GM12865 (cell line): ENCODE measurements at regions not wholly inside any gene's neighbourhood (a gene's known extent, or its start where the extent isn't known, plus 50 kb on each side); places are given as distances from the start of the nearest gene placed in this dataset.

Experiments
- DNase-seq: peaks from one replicate; pipeline ENCODE4 v3.0.0; 2010; ENCODE audit warnings: low read depth
- H3K4me3 ChIP-seq: 2 replicates; pipeline ENCODE4 v1.5.1; 2011; ENCODE audit warnings: mild to moderate bottlenecking, low read depth, low read length, control low read depth
- TF ChIP-seq, protein P1 (sequence below): IDR thresholded peaks from 2 replicates; pipeline ENCODE4 v1.5.1; 2011; ENCODE audit warnings: low read length, control low read depth, low read depth, inconsistent platforms; ENCODE audit not compliant: insufficient read depth; ENCODE audit errors: missing control alignments

DNA sequence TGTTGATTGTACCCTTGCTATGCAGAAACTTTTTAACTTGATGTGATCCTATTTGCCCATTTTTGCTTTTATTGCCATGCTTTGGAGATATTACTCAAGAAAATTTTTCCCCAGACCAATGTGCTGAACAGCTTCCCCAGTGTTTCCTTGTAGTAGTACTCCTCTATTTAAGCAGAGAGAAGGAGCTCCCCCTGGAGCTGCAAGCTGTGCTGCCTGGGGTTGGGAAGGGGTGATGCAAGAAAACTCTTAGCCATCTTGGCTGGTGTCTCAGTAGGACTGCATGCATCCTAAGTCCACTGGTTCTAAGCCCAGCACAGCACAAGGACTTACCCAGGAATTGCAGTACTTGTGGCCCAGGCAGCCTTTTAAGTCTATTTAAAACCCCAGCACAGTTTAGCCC is 121.6 kb downstream of the NTMT2 start:
- H3K4me3 ChIP-seq = no peak overlapping the region
- DNase-seq = peak; percentile 8
- TF ChIP-seq, protein P1, sequence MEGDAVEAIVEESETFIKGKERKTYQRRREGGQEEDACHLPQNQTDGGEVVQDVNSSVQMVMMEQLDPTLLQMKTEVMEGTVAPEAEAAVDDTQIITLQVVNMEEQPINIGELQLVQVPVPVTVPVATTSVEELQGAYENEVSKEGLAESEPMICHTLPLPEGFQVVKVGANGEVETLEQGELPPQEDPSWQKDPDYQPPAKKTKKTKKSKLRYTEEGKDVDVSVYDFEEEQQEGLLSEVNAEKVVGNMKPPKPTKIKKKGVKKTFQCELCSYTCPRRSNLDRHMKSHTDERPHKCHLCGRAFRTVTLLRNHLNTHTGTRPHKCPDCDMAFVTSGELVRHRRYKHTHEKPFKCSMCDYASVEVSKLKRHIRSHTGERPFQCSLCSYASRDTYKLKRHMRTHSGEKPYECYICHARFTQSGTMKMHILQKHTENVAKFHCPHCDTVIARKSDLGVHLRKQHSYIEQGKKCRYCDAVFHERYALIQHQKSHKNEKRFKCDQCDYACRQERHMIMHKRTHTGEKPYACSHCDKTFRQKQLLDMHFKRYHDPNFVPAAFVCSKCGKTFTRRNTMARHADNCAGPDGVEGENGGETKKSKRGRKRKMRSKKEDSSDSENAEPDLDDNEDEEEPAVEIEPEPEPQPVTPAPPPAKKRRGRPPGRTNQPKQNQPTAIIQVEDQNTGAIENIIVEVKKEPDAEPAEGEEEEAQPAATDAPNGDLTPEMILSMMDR = no peak

DNA sequence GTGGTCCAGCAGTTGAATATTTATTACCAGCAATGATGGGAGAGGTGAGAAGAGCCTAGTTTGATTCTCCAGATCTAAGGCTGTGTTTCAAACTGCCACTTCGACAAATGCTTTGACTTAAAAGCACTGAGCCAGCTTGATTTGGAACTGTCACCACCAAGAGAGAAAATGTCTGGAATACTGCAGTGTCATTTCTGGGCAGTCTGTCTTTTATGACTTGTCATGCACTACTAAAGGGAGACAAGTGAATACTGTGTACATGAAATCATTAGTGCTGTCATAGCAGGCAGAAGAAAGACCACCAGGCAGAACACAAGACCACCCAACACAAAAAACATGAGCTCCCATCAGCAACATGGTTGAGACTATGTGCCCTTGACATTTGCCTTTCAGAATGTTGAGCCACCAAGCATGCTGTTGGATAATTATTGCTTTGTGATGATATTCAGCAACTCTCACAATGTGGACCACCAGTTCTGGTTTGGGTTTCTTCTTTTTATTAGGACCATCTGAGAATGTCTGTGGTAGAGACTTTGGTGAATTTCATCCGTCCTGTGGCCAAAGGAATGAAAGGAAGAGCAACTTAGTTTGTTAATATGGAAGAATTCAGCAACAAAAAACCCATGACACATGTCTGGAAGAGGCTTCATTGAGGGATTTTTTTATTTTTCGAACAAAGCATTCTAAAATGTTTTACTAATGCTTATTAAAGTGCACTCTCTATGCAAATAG is 125.8 kb downstream of the NTMT2 start:
- TF ChIP-seq, protein P1 = no peak
- H3K4me3 ChIP-seq = no peak overlapping the region
- DNase-seq = no peak

DNA sequence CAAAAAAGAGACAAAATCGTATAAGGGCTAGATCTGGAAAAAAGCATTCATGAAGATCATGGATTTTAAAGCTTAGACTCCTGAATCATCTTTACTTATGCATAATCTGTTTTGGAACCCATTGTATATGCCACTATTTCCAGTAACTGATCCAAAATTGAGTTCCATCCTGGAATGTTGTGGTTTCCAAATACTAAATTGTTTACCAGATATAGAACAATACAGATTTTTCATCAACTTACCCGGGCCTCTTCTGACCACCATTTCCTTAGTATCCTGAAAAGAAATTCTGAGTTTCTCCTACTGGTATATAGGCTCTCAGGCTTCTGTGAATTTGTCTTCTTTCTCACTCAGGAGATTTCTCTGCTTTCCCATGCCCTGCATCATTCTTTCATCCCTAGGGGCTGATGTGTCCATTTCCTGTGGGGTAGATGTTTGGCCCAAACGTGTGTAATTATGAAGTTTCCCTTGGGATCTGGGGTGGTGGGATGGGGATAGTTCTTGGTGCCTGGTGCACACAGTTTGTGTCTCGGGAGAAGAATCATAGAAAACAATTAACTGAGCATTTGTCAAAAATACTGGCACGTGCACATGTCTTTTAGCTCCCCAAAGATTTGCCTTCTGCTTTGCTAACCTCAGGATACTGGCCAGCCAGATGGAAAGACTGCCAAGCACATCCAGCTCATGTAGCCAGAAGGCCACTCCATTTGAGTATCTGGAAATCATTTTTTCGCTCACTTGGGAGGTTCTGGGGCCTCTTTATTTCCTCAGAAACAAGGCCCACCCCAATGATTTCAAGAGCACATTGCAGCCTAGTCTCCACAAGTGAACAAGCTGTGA is 127.8 kb downstream of the NTMT2 start:
- TF ChIP-seq, protein P1 = no peak
- no peak overlapping the region for H3K4me3 ChIP-seq
- DNase-seq = no peak

- DNase-seq = peak; percentile 25
- no peak overlapping the region for H3K4me3 ChIP-seq
- TF ChIP-seq, protein P1 = no peak
Observed at GRCh38 chr1:170274131-170274501, 128.4 kb downstream of the NTMT2 start.

DNA sequence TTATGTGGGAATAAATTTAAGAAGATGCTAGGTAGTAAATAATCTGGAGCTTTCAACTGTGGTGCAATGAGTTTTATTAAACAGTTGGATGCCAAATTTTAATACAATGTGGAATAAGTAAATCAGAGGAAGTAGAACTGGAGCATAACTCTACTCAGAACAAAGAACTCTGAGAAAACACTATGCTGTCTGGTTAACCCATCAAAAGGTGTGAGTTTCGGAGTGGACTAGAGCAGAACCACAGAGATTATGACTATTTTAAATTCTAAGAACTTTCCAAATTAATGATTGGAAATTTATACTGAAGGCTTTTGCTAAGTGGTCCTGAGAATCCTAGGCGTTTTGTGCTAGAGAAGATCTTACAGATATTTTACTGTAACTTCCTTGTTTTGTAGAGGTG is 132.2 kb downstream of the NTMT2 start:
- DNase-seq = peak; percentile 9
- H3K4me3 ChIP-seq = no peak overlapping the region
- TF ChIP-seq, protein P1 = no peak

- DNase-seq = no peak
- TF ChIP-seq, protein P1 = no peak
- H3K4me3 ChIP-seq = no peak overlapping the region
Observed at GRCh38 chr1:170284016-170284415, 138.3 kb downstream of the NTMT2 start.
